ENCODE measurements at regions not wholly inside any gene's neighbourhood (a gene's known extent, or its start where the extent isn't known, plus 50 kb on each side); places are given as distances from the start of the nearest gene placed in this dataset.

- Mint-ChIP-seq H3K9me3 (peaks cover 7% of the 10 kb centered on the region; the same call in 1 of the 2 replicates), H3K27ac (no peak overlapping the region), H3K27me3 (ENCODE audit: low read depth) (peaks cover 18% of the 10 kb centered on the region), H3K4me3 (no peak overlapping the region), H3K36me3 (no peaks in the 10 kb centered on the region), H3K4me1 (no peaks in the 10 kb centered on the region)
- ATAC-seq (no peak), DNase-seq (ENCODE audit: low spot score) (no peak)
- ChIA-PET POLR2A (no interaction called here), CTCF (interaction anchor here (0.7 kb wide), 1 partner anchor 16 kb away, joined by 3 read pairs; no protein-coding TSS in a partner anchor)
- no peak for TF ChIP-seq PRRX2 (CRISPR knock-in tag; IDR thresholded peaks at IDR 0.05)
- TF ChIP-seq ZNF121 (CRISPR knock-in tag; IDR thresholded peaks at IDR 0.05), result no peak
These were observed 128.6 kb upstream of the SYN3 start for GRCh38 chr22:33186816-33187215.

- ATAC-seq (no peak), DNase-seq (ENCODE audit: low spot score) (no peak)
- Mint-ChIP-seq H3K4me3 (no peak overlapping the region), H3K27me3 (ENCODE audit: low read depth) (peaks cover 27% of the 10 kb centered on the region), H3K27ac (no peak overlapping the region), H3K9me3 (peaks cover 22% of the 10 kb centered on the region), H3K36me3 (no peaks in the 10 kb centered on the region), H3K4me1 (no peaks in the 10 kb centered on the region)
- CTCF ChIA-PET, result no interaction called here
- no peak for TF ChIP-seq AR (CRISPR knock-in tag; IDR thresholded peaks at IDR 0.05)
- no peak for TF ChIP-seq ELF4 (CRISPR knock-in tag; IDR thresholded peaks at IDR 0.05; ENCODE audit: low read depth)
- no peak for TF ChIP-seq IRF1 (CRISPR knock-in tag; IDR thresholded peaks at IDR 0.05)
- no peak for TF ChIP-seq MXD4 (CRISPR knock-in tag; IDR thresholded peaks at IDR 0.05; ENCODE audit: borderline replicate concordance)
- TF ChIP-seq KAT7 (CRISPR knock-in tag; IDR thresholded peaks at IDR 0.05; ENCODE audit: borderline replicate concordance), result no peak
- TF ChIP-seq ATF2 (CRISPR knock-in tag; IDR thresholded peaks at IDR 0.05; ENCODE audit: borderline replicate concordance, low read depth), result no peak
- TF ChIP-seq ZNF532 (CRISPR knock-in tag; IDR thresholded peaks at IDR 0.05; ENCODE audit: borderline replicate concordance), result no peak
- no peak for TF ChIP-seq NFYB (CRISPR knock-in tag; conservative IDR thresholded peaks at IDR 0.05; ENCODE audit: low read depth)
- TF ChIP-seq TEAD1 (CRISPR knock-in tag; IDR thresholded peaks at IDR 0.05), result no peak
- TF ChIP-seq GRHL2 (CRISPR knock-in tag; IDR thresholded peaks at IDR 0.05; ENCODE audit: insufficient replicate concordance, severe bottlenecking), result no peak
- TF ChIP-seq ZNF317 (CRISPR knock-in tag; IDR thresholded peaks at IDR 0.05; ENCODE audit: borderline replicate concordance, low read depth), result no peak
- no peak for TF ChIP-seq NR3C1 (CRISPR knock-in tag; conservative IDR thresholded peaks at IDR 0.05; ENCODE audit: low read depth)
- POLR2A ChIA-PET, result no interaction called here
These were observed 122.2 kb upstream of the SYN3 start for GRCh38 chr22:33180356-33180755.

Measured in WTC11 (cell line).